HCT116 (cell line): ENCODE measurements at regions not wholly inside any gene's neighbourhood (a gene's known extent, or its start where the extent isn't known, plus 50 kb on each side); places are given as distances from the start of the nearest gene placed in this dataset.

Experiments
- ATAC-seq: fragments of 200-7000 bp; cut with Tn5 transposase; 2 replicates; pipeline ENCODE4 v1.9.1; 2020; ENCODE audit warnings: mild to moderate bottlenecking, moderate library complexity
- BruUV-seq: library from RNA; stranded (reverse); fragments of 400-500 nt; replicated peaks from 2 replicates; lab custom pipeline; 2021; lab: Mats Ljungman, UMichigan
- CTCF ChIA-PET: fragments of 300-600 bp; sonication (Branson Sonifier 250); formaldehyde crosslinking; loops from one replicate; lab custom pipeline; 2021; ENCODE audit warnings: antibody characterized with exemption; lab: Charles Lee
- POLR2A ChIA-PET: fragments of 300-600, 350-600 bp; sonication (Branson Sonifier 250); formaldehyde crosslinking; loops from one replicate; lab custom pipeline; 2021; ENCODE audit warnings: antibody characterized with exemption; lab: Charles Lee
- RAD21 ChIA-PET, 2 experiments: fragments of 300-600 bp; sonication (Branson Sonifier 250); formaldehyde crosslinking; loops; one replicate each; lab custom pipeline; 2023; ENCODE audit warnings: low total read pairs in 2 of 2; ENCODE audit not compliant: uncharacterized antibody in 2 of 2, unreplicated experiment in 2 of 2, low non-redundant PET in 1 of 2; lab: Charles Lee
- DNase-seq: peaks from one replicate; pipeline ENCODE4 v3.0.0-alpha.2; 2010; ENCODE audit warnings: low read depth, low spot score
- H2AFZ ChIP-seq: fragments of 200-600 bp; shearing (Covaris generic), sonication (generic); 2 replicates; pipeline ENCODE4 v1.6.1; 2017; ENCODE audit warnings: low read depth, mixed run types, mixed read lengths, antibody characterized with exemption, low read length; ENCODE audit not compliant: poor library complexity, severe bottlenecking
- H3K27ac ChIP-seq: 2 replicates; pipeline ENCODE4 v1.5.1; 2012; ENCODE audit warnings: low read depth, low read length
- H3K27me3 ChIP-seq: fragments of 200-600 bp; sonication (generic); 2 replicates; pipeline ENCODE4 v1.6.1; 2016; ENCODE audit warnings: mixed run types, low read length, mixed read lengths; ENCODE audit not compliant: insufficient read depth
- H3K36me3 ChIP-seq, 2 experiments: fragments of 200-500 bp in 1 of 2; fragments of 200-600 bp in 1 of 2; sonication (Bioruptor generic) in 1 of 2; sonication (generic) in 1 of 2; 2 replicates each; pipeline versions ENCODE4 v1.5.1 to v1.6.1; 2014 to 2016; ENCODE audit warnings: low read length in 2 of 2, inconsistent platforms in 1 of 2, mixed read lengths in 1 of 2, mixed run types in 1 of 2; ENCODE audit not compliant: insufficient read depth in 2 of 2, control insufficient read depth in 1 of 2
- H3K4me1 ChIP-seq, 2 experiments: fragments of 200-600 bp in 1 of 2; sonication (generic) in 1 of 2; 2 replicates each; pipeline versions ENCODE4 v1.5.1 to v1.6.1; 2012 to 2017; ENCODE audit warnings: low read length in 2 of 2, inconsistent platforms in 1 of 2, mild to moderate bottlenecking in 1 of 2, mixed read lengths in 1 of 2, mixed run types in 1 of 2, moderate library complexity in 1 of 2; ENCODE audit not compliant: insufficient read depth in 2 of 2, control insufficient read depth in 1 of 2
- H3K4me2 ChIP-seq: fragments of 200-600 bp; sonication (generic); 2 replicates; pipeline ENCODE4 v1.6.1; 2017; ENCODE audit warnings: mixed run types, low read length, mixed read lengths
- H3K4me3 ChIP-seq, 2 experiments: fragments of 200-600 bp in 1 of 2; sonication (generic) in 1 of 2; replicated peaks in 1 of 2; 2 replicates each; pipeline ENCODE4 v1.5.1; 2011 to 2016; ENCODE audit warnings: low read length in 2 of 2, control low read depth in 1 of 2, low read depth in 1 of 2, mild to moderate bottlenecking in 1 of 2, mixed read lengths in 1 of 2, mixed run types in 1 of 2
- H3K79me2 ChIP-seq: fragments of 200-600 bp; sonication (generic); 2 replicates; pipeline ENCODE4 v1.6.1; 2017; ENCODE audit warnings: mild to moderate bottlenecking, mixed run types, low read length, moderate library complexity, mixed read lengths; ENCODE audit not compliant: insufficient read depth
- H3K9ac ChIP-seq: fragments of 200-600 bp; sonication (generic); 2 replicates; pipeline ENCODE4 v1.6.1; 2016; ENCODE audit warnings: low read length, mixed read lengths
- H3K9me2 ChIP-seq: fragments of 200-600 bp; sonication (generic), shearing (Covaris generic); 2 replicates; pipeline ENCODE4 v1.6.1; 2017; ENCODE audit warnings: mixed run types, mild to moderate bottlenecking, moderate library complexity; ENCODE audit not compliant: insufficient read depth
- H3K9me3 ChIP-seq, 2 experiments: fragments of 200-500 bp in 1 of 2; fragments of 200-600 bp in 1 of 2; sonication (Bioruptor generic) in 1 of 2; sonication (generic) in 1 of 2; 2 replicates each; pipeline ENCODE4 v1.6.1; 2014 to 2017; ENCODE audit warnings: low read length in 2 of 2, mixed read lengths in 2 of 2, inconsistent platforms in 1 of 2, low read depth in 1 of 2, mild to moderate bottlenecking in 1 of 2, mixed run types in 1 of 2, moderate library complexity in 1 of 2; ENCODE audit not compliant: control insufficient read depth in 1 of 2, insufficient read depth in 1 of 2
- H4K20me1 ChIP-seq: fragments of 200-600 bp; sonication (generic), shearing (Covaris generic); 2 replicates; pipeline ENCODE4 v1.6.1; 2017; ENCODE audit warnings: mixed run types, mild to moderate bottlenecking, moderate library complexity; ENCODE audit not compliant: insufficient read depth
- CBX3 ChIP-seq: IDR thresholded peaks from 2 replicates; pipeline ENCODE4 v1.6.1; 2012; ENCODE audit warnings: low read depth
- CEBPB ChIP-seq: IDR thresholded peaks from 2 replicates; pipeline ENCODE4 v1.6.1; 2012; ENCODE audit warnings: low read depth
- CTCF ChIP-seq, 3 experiments: fragments of 200-600 bp in 1 of 3; sonication (generic) in 1 of 3; IDR thresholded peaks in 2 of 3; conservative IDR thresholded peaks in 1 of 3; 2 replicates each; pipeline ENCODE4 v1.5.1; 2012 to 2017; ENCODE audit warnings: low read depth in 2 of 3, low read length in 2 of 3, antibody characterized with exemption in 1 of 3, borderline replicate concordance in 1 of 3, control low read depth in 1 of 3, mild to moderate bottlenecking in 1 of 3, mixed read lengths in 1 of 3, mixed run types in 1 of 3, moderate library complexity in 1 of 3; ENCODE audit not compliant: insufficient read depth in 1 of 3
- EZH2 ChIP-seq: fragments of 200-600 bp; sonication (generic); IDR thresholded peaks from 2 replicates; pipeline ENCODE4 v1.6.1; 2017; ENCODE audit warnings: antibody characterized with exemption, mixed run types
- FOSL1 ChIP-seq: IDR thresholded peaks from 2 replicates; pipeline ENCODE4 v1.6.1; 2012; ENCODE audit warnings: low read depth
- JUND ChIP-seq: IDR thresholded peaks from 2 replicates; pipeline ENCODE4 v1.6.1; 2012
- MAX ChIP-seq: IDR thresholded peaks from 2 replicates; pipeline ENCODE4 v1.6.1; 2012
- POLR2A ChIP-seq: IDR thresholded peaks from 2 replicates; pipeline ENCODE4 v1.7.0; 2011; ENCODE audit warnings: borderline replicate concordance; ENCODE audit not compliant: insufficient read depth, insufficient read length; ENCODE audit errors: extremely low read depth
- POLR2AphosphoS5 ChIP-seq: IDR thresholded peaks from 2 replicates; pipeline ENCODE4 v1.6.1; 2011; ENCODE audit warnings: mild to moderate bottlenecking, low read depth, low read length, moderate library complexity
- SP1 ChIP-seq: IDR thresholded peaks from 2 replicates; pipeline ENCODE4 v1.6.1; 2012; ENCODE audit warnings: low read depth
- SRF ChIP-seq: IDR thresholded peaks from 2 replicates; pipeline ENCODE4 v1.6.1; 2012; ENCODE audit warnings: low read depth
- YY1 ChIP-seq: IDR thresholded peaks from 2 replicates; pipeline ENCODE4 v1.6.1; 2011; ENCODE audit warnings: low read length, low read depth, moderate library complexity, mild to moderate bottlenecking; ENCODE audit not compliant: insufficient replicate concordance; ENCODE audit errors: extremely low read depth
- ZFX ChIP-seq: fragments of 450-650 bp; IDR thresholded peaks from 2 replicates; pipeline ENCODE4 v1.6.1; 2017
- ZNF274 ChIP-seq: fragments of 200-500 bp; sonication (Bioruptor generic); IDR thresholded peaks from 2 replicates; pipeline ENCODE4 v1.6.1; 2014; ENCODE audit warnings: mild to moderate bottlenecking, low read depth, low read length, inconsistent platforms
- intact Hi-C: fragments of 100-400 bp; cut with micrococcal nuclease; formaldehyde crosslinking; loops from 2 replicates; pipeline ENCODE4 v1.10.0; 2022

GRCh38 chr6:146957181-146958093 is 246.8 kb upstream of the STXBP5 start:
- no peak overlapping the region for H3K4me3 ChIP-seq
- RAD21 ChIA-PET = no interaction called here
- BruUV-seq = no TSS peak
- H3K4me2 ChIP-seq = no peak overlapping the region
- H2AFZ ChIP-seq = no peak overlapping the region
- H3K27me3 ChIP-seq = no peaks in the 10 kb centered on the region
- H3K27ac ChIP-seq = no peak overlapping the region
- intact Hi-C loops = no loop called here
- POLR2A ChIA-PET = no interaction called here
- H3K4me1 ChIP-seq = no peaks in the 10 kb centered on the region
- DNase-seq = no peak
- H3K9me2 ChIP-seq = no peaks in the 10 kb centered on the region
- H4K20me1 ChIP-seq = no peaks in the 10 kb centered on the region
- ATAC-seq = no peak
- H3K9ac ChIP-seq = no peak overlapping the region
- H3K9me3 ChIP-seq = no peaks in the 10 kb centered on the region
- H3K36me3 ChIP-seq = no peaks in the 10 kb centered on the region
- CTCF ChIA-PET = no interaction called here
- TF ChIP-seq ZNF274 (no peak), SP1 (no peak), JUND (no peak), CBX3 (no peak), FOSL1 (no peak), POLR2AphosphoS5 (no peak), POLR2A (no peak)
- H3K79me2 ChIP-seq = no peaks in the 10 kb centered on the region

GRCh38 chr6:146961831-146962230 is 242.4 kb upstream of the STXBP5 start:
- no peak overlapping the region for H3K4me3 ChIP-seq
- H3K9me2 ChIP-seq = no peaks in the 10 kb centered on the region
- DNase-seq (no peak), ATAC-seq (no peak)
- no peaks in the 10 kb centered on the region for H3K36me3 ChIP-seq
- intact Hi-C loops = no loop called here
- no TSS peak for BruUV-seq
- H3K27me3 ChIP-seq = no peaks in the 10 kb centered on the region
- TF ChIP-seq MAX = no peak
- no peak for TF ChIP-seq EZH2
- no peak for TF ChIP-seq CBX3
- no peak for TF ChIP-seq POLR2A
- TF ChIP-seq YY1 = no peak
- no peak for TF ChIP-seq ZFX
- TF ChIP-seq SRF = no peak
- TF ChIP-seq POLR2AphosphoS5 = no peak
- no peak for TF ChIP-seq CEBPB
- no peak for TF ChIP-seq CTCF (IDR thresholded peaks at IDR 0.05 in 2 of 3, conservative IDR thresholded peaks at IDR 0.05 in 1 of 3; ENCODE audit: borderline replicate concordance in 1 of 3, insufficient read depth in 1 of 3, low read depth in 2 of 3, low read length in 2 of 3)
- no peak overlapping the region for H3K27ac ChIP-seq
- peaks cover 0 to 6% of the 10 kb centered on the region in 2 experiments; a peak in 1 of 4 replicates for H3K9me3 ChIP-seq
- POLR2A ChIA-PET = no interaction called here
- no peaks in the 10 kb centered on the region for H3K79me2 ChIP-seq
- H3K4me1 ChIP-seq = no peaks in the 10 kb centered on the region
- RAD21 ChIA-PET = no interaction called here
- no peaks in the 10 kb centered on the region for H4K20me1 ChIP-seq
- H3K4me2 ChIP-seq = no peak overlapping the region
- no peak overlapping the region for H2AFZ ChIP-seq
- CTCF ChIA-PET = no interaction called here
- no peak overlapping the region for H3K9ac ChIP-seq
